Suprapubic skin (tissue), 4 donors: ENCODE measurements at regions not wholly inside any gene's neighbourhood (a gene's known extent, or its start where the extent isn't known, plus 50 kb on each side); places are given as distances from the start of the nearest gene placed in this dataset.

Experiments used
- CTCF ChIP-seq, 2 donors: fragments of 200-600 bp in 1 of 2; fragments of 450-650 bp in 1 of 2; sonication (generic) in 1 of 2; IDR thresholded peaks; one replicate each; pipeline ENCODE4 v1.5.1; 2016 to 2019; ENCODE audit warnings: antibody characterized with exemption in 2 of 2, mild to moderate bottlenecking in 1 of 2, moderate library complexity in 1 of 2
- EP300 ChIP-seq: sonication (generic); formaldehyde crosslinking; IDR thresholded peaks from one replicate; pipeline ENCODE4 v1.6.1; 2017; ENCODE audit warnings: antibody characterized with exemption
- POLR2A ChIP-seq, 2 donors: fragments of 450-650 bp; IDR thresholded peaks; one replicate each; pipeline ENCODE4 v1.6.1; 2017; ENCODE audit warnings: antibody characterized with exemption in 2 of 2, mild to moderate bottlenecking in 2 of 2, moderate library complexity in 2 of 2
- POLR2AphosphoS5 ChIP-seq, 3 donors: sonication (generic); formaldehyde crosslinking; IDR thresholded peaks; one replicate each; pipeline ENCODE4 v1.6.1; 2017; ENCODE audit warnings: antibody characterized with exemption in 3 of 3

GRCh38 chr3:104521606-104522336 is 844.9 kb upstream of the ALCAM start:
- no peak for TF ChIP-seq CTCF (IDR thresholded peaks at IDR 0.05)
- no peak for TF ChIP-seq POLR2A (IDR thresholded peaks at IDR 0.05)
- TF ChIP-seq EP300: no peak
- TF ChIP-seq POLR2AphosphoS5 (IDR thresholded peaks at IDR 0.05): no peak
